Choroid plexus epithelial cell (primary cell): ENCODE measurements at regions not wholly inside any gene's neighbourhood (a gene's known extent, or its start where the extent isn't known, plus 50 kb on each side); places are given as distances from the start of the nearest gene placed in this dataset.

Source experiments
- DNase-seq: peaks from one replicate; pipeline ENCODE4 v3.0.0-alpha.2; 2010; ENCODE audit warnings: low read depth
- H3K4me3 ChIP-seq: 2 replicates; pipeline ENCODE4 v1.5.1; 2011; ENCODE audit warnings: low read depth, mild to moderate bottlenecking, control low read depth, low read length, moderate library complexity
- TF ChIP-seq, protein P1 (sequence below): conservative IDR thresholded peaks from 2 replicates; pipeline ENCODE4 v1.5.1; 2011; ENCODE audit warnings: low read depth, mild to moderate bottlenecking, control low read depth, inconsistent platforms, low read length, moderate library complexity

DNA sequence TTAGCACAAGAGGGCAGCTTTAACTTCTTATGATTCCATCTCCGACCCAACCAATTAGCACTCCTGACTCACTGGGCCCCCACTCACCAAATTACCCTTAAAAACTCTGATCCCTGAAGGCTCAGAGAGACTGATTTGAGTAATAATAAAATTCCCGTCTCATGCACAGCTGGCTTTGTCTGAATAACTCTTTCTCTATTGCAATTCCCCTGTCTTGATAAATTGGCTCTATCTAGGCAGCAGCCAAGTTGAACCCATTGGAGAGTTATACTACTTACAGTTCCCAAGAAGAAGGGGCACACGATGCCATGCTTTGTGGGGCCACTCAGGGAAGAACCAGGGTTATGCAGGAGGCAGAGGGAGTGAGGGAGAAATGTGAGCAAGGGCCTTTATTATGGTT is 632.8 kb downstream of the TSN start:
- TF ChIP-seq, protein P1, sequence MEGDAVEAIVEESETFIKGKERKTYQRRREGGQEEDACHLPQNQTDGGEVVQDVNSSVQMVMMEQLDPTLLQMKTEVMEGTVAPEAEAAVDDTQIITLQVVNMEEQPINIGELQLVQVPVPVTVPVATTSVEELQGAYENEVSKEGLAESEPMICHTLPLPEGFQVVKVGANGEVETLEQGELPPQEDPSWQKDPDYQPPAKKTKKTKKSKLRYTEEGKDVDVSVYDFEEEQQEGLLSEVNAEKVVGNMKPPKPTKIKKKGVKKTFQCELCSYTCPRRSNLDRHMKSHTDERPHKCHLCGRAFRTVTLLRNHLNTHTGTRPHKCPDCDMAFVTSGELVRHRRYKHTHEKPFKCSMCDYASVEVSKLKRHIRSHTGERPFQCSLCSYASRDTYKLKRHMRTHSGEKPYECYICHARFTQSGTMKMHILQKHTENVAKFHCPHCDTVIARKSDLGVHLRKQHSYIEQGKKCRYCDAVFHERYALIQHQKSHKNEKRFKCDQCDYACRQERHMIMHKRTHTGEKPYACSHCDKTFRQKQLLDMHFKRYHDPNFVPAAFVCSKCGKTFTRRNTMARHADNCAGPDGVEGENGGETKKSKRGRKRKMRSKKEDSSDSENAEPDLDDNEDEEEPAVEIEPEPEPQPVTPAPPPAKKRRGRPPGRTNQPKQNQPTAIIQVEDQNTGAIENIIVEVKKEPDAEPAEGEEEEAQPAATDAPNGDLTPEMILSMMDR = no peak
- no peak overlapping the region for H3K4me3 ChIP-seq
- DNase-seq = no peak

DNA sequence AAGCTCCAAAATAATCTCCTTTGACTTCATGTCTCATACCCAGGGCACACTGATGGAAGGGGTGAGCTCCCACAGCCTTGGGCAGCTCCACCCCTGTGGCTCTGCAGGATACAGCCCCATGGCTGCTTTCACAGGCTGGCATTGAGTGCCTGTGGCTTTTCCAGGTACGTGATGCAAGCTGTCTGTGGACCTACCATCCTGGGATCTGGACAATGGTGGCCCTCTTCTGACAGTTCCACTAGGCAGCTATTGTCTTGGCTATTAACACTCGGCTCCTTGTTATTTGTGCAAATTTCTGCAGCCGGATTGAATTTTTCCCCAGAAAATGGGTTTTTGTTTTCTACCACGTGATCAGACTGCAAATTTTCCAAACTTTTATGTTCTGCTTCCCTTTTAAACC is 634.2 kb downstream of the TSN start:
- TF ChIP-seq, protein P1 = no peak

DNA sequence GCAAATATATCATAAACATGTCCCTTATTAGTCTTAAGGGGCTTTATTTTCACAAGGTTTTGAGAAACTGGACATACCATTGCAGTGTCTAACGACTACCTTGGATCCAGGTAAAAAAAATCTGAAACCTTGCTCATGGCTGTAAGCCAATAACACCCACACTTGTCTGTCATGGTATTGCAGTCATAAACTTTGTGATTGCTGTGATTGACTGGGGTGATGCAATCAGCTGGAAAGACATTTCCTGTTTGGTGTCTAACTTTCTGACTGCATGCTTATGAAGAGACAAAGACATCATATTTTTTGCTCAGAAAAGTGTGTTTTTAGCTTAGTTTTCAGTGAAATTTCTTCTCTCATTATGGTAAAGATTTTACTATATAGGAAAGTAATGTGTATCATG is 635.0 kb downstream of the TSN start:
- TF ChIP-seq, protein P1 = no peak
- no peak for DNase-seq

More for the DNA sequence above, 634.2 kb downstream of the TSN start:
- H3K4me3 ChIP-seq = no peak overlapping the region
- no peak for DNase-seq

DNA sequence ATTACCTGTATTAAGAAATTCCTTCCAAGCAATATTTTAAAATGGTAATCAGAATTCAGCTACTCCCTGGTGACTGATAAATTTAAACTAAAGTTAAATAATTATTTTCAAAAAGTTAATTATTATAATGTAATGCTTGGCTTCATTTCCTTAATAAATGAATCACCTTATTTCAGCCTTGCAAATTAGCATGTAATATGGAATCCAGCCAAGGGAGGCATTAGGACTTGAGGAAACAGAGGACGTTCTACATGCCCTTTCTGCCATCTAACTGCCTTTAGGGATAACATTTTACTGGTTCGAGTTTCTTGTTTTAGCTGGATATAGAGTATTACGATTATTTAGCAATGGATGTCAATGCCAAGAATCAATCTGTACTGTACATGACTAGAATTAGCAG is 636.3 kb downstream of the TSN start:
- no peak overlapping the region for H3K4me3 ChIP-seq
- DNase-seq = no peak
- TF ChIP-seq, protein P1 = no peak

More for the DNA sequence above, 635.0 kb downstream of the TSN start:
- no peak overlapping the region for H3K4me3 ChIP-seq

DNA sequence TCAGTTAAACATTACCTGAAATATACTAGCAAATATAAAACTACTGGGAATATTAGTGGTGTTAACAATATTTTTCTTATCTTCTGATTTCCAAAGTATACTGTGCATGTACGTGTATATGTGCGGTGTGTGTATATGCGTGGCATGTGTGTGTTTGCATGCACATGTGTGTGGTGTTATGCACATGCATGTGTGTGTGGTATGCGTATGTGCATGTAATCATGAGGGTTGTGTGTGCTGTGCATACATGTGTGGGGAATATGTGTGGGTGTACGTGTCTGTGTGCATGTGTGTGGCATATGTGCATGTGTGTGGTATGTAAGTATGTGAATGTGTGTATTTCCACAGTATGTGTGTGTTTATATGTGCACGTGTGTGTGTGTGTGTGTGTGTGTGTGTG is 640.2 kb downstream of the TSN start:
- no peak for DNase-seq
- no peak overlapping the region for H3K4me3 ChIP-seq
- TF ChIP-seq, protein P1 = no peak

DNA sequence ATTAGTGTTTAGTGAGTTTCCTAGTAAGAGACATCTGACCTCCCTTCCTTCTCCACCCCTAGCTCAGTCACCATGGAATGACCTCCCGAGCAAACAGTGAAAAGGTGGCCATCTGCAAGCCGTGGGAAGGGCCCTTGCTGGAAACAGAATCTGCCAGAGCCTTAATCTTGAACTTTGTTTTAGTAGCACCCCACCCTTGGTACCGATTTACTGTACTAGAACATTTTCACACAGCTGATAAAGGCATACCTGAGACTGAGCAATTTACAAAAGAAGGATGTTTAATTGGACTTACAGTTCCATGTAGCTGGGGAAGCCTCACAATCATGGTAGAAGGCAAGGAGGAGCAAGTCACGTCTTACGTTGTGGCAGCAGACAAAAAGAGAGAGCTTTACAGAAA is 655.8 kb downstream of the TSN start:
- H3K4me3 ChIP-seq = no peak overlapping the region
- DNase-seq = no peak
- TF ChIP-seq, protein P1 = no peak

DNA sequence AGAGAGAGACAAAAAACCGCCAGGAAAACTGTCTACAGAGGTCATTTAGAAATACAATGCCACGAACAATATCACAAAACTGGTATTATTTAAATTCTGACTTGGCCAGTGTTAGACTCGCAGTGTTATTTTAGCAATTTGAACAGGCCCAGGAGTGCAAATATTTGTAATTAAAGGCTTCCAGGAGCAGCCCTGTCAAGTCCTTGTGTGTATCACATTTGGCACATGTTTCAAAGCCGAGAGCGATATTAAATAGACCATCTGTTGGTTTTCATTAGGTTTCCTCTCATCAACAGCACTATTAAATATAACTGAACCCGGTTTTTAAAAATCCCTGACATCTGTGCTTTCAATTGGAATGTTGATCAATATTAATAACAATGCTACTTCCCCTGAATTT is 656.9 kb downstream of the TSN start:
- TF ChIP-seq, protein P1 = no peak
- H3K4me3 ChIP-seq = no peak overlapping the region
- DNase-seq = no peak
